Ovary (tissue), 7 donors: ENCODE measurements at regions not wholly inside any gene's neighbourhood (a gene's known extent, or its start where the extent isn't known, plus 50 kb on each side); places are given as distances from the start of the nearest gene placed in this dataset.

ENCODE experiments used
- DNase-seq, 5 donors: peaks; one replicate each; pipeline ENCODE4 v3.0.0-alpha.2; 2019 to 2020
- H3K27ac ChIP-seq, 2 donors: fragments of 200-600 bp; one replicate each; pipeline versions ENCODE4 v1.5.1 to v1.8.0; 2019 to 2022
- H3K27me3 ChIP-seq: fragments of 200-600 bp; one replicate; pipeline ENCODE4 v1.8.0; 2022
- H3K36me3 ChIP-seq: fragments of 200-600 bp; sonication (generic); one replicate; pipeline ENCODE4 v1.5.1; 2019
- H3K4me1 ChIP-seq: one replicate; pipeline ENCODE4 v1.8.1; 2013; ENCODE audit warnings: mild to moderate bottlenecking, moderate library complexity; ENCODE audit not compliant: insufficient read depth
- H3K4me3 ChIP-seq: fragments of 200-600 bp; sonication (generic); one replicate; pipeline ENCODE4 v1.5.1; 2017
- H3K9me3 ChIP-seq, 2 donors: fragments of 200-600 bp in 1 of 2; sonication (generic) in 1 of 2; one replicate each; pipeline versions ENCODE4 v1.5.1 to v1.8.1; 2013 to 2019; ENCODE audit warnings: mild to moderate bottlenecking in 1 of 2, moderate library complexity in 1 of 2
- CTCF ChIP-seq, 3 donors: fragments of 450-650 bp in 2 of 3; fragments of 200-600 bp in 1 of 3; IDR thresholded peaks; one replicate each; pipeline versions ENCODE4 v1.5.1 to v1.8.0; 2016 to 2022; ENCODE audit warnings: antibody characterized with exemption in 3 of 3, mild to moderate bottlenecking in 1 of 3
- EP300 ChIP-seq: sonication (generic); formaldehyde crosslinking; IDR thresholded peaks from one replicate; pipeline ENCODE4 v1.6.1; 2017; ENCODE audit warnings: antibody characterized with exemption
- POLR2A ChIP-seq: fragments of 450-650 bp; IDR thresholded peaks from one replicate; pipeline ENCODE4 v1.6.1; 2017; ENCODE audit warnings: antibody characterized with exemption, mild to moderate bottlenecking, moderate library complexity
- WGBS, 3 donors: extraction: QIAGEN DNeasy Blood & Tissue Kit in 1 of 3; methylation state at CpG; one replicate each; pipeline versions ENCODE4 v1.1.5 to v1.1.7; 2013 to 2017; 5-methylcytosine and 5-hydroxymethylcytosine counted together
- intact Hi-C, 4 donors: fragments of 100-400 bp; cut with DNase I; formaldehyde crosslinking; loops; one replicate each; pipeline versions ENCODE4 v1.11.0 to v1.15.1; 2022 to 2023
- donor health status: DM: no; HTN: no; CAD: no; lungs with moderate emphysema.
- donor health status: DM: no; HTN: no; CAD: no.
- donor health status: Bipolar disorder and iron deficiency.
- donor health status: DM: no; HTN: no; CAD: no.
- donor health status: DM: yes; HTN: yes; CAD: no.

GRCh38 chr3:72345980-72346379 is 502.3 kb downstream of the SHQ1 start:
- no peaks in the 10 kb centered on the region for H3K36me3 ChIP-seq
- H3K27ac ChIP-seq: no peak overlapping the region
- WGBS, 3 donors: 84 to 94% (median 89%) methylated on average over 7 of the region's 7 CpGs
- intact Hi-C loops: no loop called here
- no peaks in the 10 kb centered on the region for H3K9me3 ChIP-seq
- no peak for TF ChIP-seq EP300
- no peak for TF ChIP-seq POLR2A
- TF ChIP-seq CTCF (IDR thresholded peaks at IDR 0.05): no peak
- DNase-seq: peak in 1 of 5 donors; percentile 9
- no peaks in the 10 kb centered on the region for H3K27me3 ChIP-seq
- H3K4me1 ChIP-seq: no peaks in the 10 kb centered on the region
- H3K4me3 ChIP-seq: no peak overlapping the region

- Histone ChIP-seq H3K36me3 (no peaks in the 10 kb centered on the region), H3K27ac (no peak overlapping the region), H3K4me1 (peaks cover 3% of the 10 kb centered on the region), H3K9me3 (no peaks in the 10 kb centered on the region), H3K4me3 (no peak overlapping the region), H3K27me3 (no peaks in the 10 kb centered on the region)
- TF ChIP-seq CTCF (IDR thresholded peaks at IDR 0.05) (no peak), EP300 (no peak), POLR2A (no peak)
- intact Hi-C loops: no loop called here
- peak in 1 of 5 donors; percentile 3 for DNase-seq
- WGBS, 3 donors: 79 to 84% (median 80%) methylated on average over 7 of the region's 7 CpGs
Measured at GRCh38 chr3:72345237-72345878, 502.9 kb downstream of the SHQ1 start.

GRCh38 chr3:72344647-72345046 is 503.6 kb downstream of the SHQ1 start:
- Histone ChIP-seq H3K27ac (no peak overlapping the region), H3K36me3 (no peaks in the 10 kb centered on the region), H3K27me3 (no peaks in the 10 kb centered on the region), H3K4me1 (peaks cover 4% of the 10 kb centered on the region), H3K9me3 (no peaks in the 10 kb centered on the region), H3K4me3 (no peak overlapping the region)
- TF ChIP-seq POLR2A: no peak
- intact Hi-C loops: no loop called here
- DNase-seq: peak in 1 of 5 donors; percentile 7
- WGBS, 3 donors: 78 to 94% (median 88%) methylated on average over 6 of the region's 6 CpGs

- TF ChIP-seq EP300: no peak
- no peak for TF ChIP-seq CTCF (IDR thresholded peaks at IDR 0.05)
- TF ChIP-seq POLR2A: no peak
Measured at GRCh38 chr3:72344236-72344635, 504.0 kb downstream of the SHQ1 start.

GRCh38 chr3:72343078-72343477 is 505.2 kb downstream of the SHQ1 start:
- Histone ChIP-seq H3K27ac (no peak overlapping the region), H3K9me3 (no peaks in the 10 kb centered on the region), H3K36me3 (no peaks in the 10 kb centered on the region), H3K4me3 (no peak overlapping the region), H3K4me1 (peaks cover 10% of the 10 kb centered on the region), H3K27me3 (no peaks in the 10 kb centered on the region)
- TF ChIP-seq EP300 (no peak), POLR2A (no peak), CTCF (IDR thresholded peaks at IDR 0.05) (no peak)
- WGBS, 3 donors: 42 to 77% (median 62%) methylated on average over 3 of the region's 3 CpGs
- intact Hi-C loops: no loop called here
- DNase-seq: no peak

More at GRCh38 chr3:72344236-72344635, 504.0 kb downstream of the SHQ1 start:
- DNase-seq: no peak
- 80 to 88% (median 87%) methylated on average over 1 of the region's 1 CpG for WGBS, 3 donors
- no peaks in the 10 kb centered on the region for H3K27me3 ChIP-seq
- no peak overlapping the region for H3K4me3 ChIP-seq
- intact Hi-C loops: no loop called here
- no peaks in the 10 kb centered on the region for H3K9me3 ChIP-seq
- H3K4me1 ChIP-seq: peaks cover 8% of the 10 kb centered on the region
- no peaks in the 10 kb centered on the region for H3K36me3 ChIP-seq
- no peak overlapping the region for H3K27ac ChIP-seq
